ENCODE measurements at regions not wholly inside any gene's neighbourhood (a gene's known extent, or its start where the extent isn't known, plus 50 kb on each side); places are given as distances from the start of the nearest gene placed in this dataset.

GRCh38 chr6:12391472-12391871 is 101.3 kb downstream of the EDN1 start:
- TF ChIP-seq CTCF (optimal IDR thresholded peaks at IDR 0.05 in 1 of 3, IDR thresholded peaks at IDR 0.05 in 1 of 3, conservative IDR thresholded peaks at IDR 0.05 in 1 of 3; ENCODE audit: extremely low read depth in 1 of 3, insufficient read depth in 2 of 3, low read length in 3 of 3) (no peak), EZH2 (IDR thresholded peaks at IDR 0.05; ENCODE audit: low read length) (no peak)
